Muscle layer of duodenum (tissue), 2 donors: ENCODE measurements at regions not wholly inside any gene's neighbourhood (a gene's known extent, or its start where the extent isn't known, plus 50 kb on each side); places are given as distances from the start of the nearest gene placed in this dataset.

Experiments
- H3K27ac ChIP-seq: one replicate; pipeline ENCODE4 v1.7.0; 2013; ENCODE audit warnings: mild to moderate bottlenecking, low read length
- H3K27me3 ChIP-seq: one replicate; pipeline ENCODE4 v1.7.0; 2013; ENCODE audit warnings: low read depth, mild to moderate bottlenecking, control low read depth, low read length
- H3K36me3 ChIP-seq, 2 donors: one replicate each; pipeline ENCODE4 v1.7.0; 2013; ENCODE audit warnings: low read length in 2 of 2, control low read depth in 1 of 2, mild to moderate bottlenecking in 1 of 2; ENCODE audit not compliant: insufficient read depth in 2 of 2, control insufficient read depth in 1 of 2
- H3K4me1 ChIP-seq, 2 donors: one replicate each; pipeline ENCODE4 v1.7.0; 2013; ENCODE audit warnings: low read length in 2 of 2, mild to moderate bottlenecking in 2 of 2, control low read depth in 1 of 2, moderate library complexity in 1 of 2; ENCODE audit not compliant: insufficient read depth in 2 of 2, control insufficient read depth in 1 of 2
- H3K4me3 ChIP-seq, 2 donors: one replicate each; pipeline ENCODE4 v1.7.0; 2013; ENCODE audit warnings: low read length in 2 of 2, low read depth in 1 of 2, mild to moderate bottlenecking in 1 of 2
- H3K9me3 ChIP-seq, 2 donors: one replicate each; pipeline ENCODE4 v1.7.0; 2013; ENCODE audit warnings: low read length in 2 of 2, control low read depth in 1 of 2, mild to moderate bottlenecking in 1 of 2; ENCODE audit not compliant: control insufficient read depth in 1 of 2
- donor health status: healthy.

DNA sequence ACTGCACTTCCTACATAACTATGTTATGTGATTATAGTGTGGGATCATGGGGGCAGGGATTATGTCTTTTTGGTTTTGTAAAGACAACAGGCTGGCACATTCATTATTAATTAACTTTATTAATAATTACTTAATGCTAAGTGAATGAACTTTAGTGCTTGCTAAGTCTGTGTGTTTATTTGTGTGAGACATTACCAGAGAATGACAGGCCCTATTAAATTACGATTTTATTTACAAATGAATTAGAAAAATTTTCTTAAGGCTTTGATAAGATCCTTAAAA is 100.9 kb downstream of the CD83 start:
- Histone ChIP-seq H3K4me1 (no peaks in the 10 kb centered on the region), H3K9me3 (no peaks in the 10 kb centered on the region), H3K27me3 (no peaks in the 10 kb centered on the region), H3K36me3 (no peaks in the 10 kb centered on the region), H3K27ac (no peak overlapping the region), H3K4me3 (no peak overlapping the region)

DNA sequence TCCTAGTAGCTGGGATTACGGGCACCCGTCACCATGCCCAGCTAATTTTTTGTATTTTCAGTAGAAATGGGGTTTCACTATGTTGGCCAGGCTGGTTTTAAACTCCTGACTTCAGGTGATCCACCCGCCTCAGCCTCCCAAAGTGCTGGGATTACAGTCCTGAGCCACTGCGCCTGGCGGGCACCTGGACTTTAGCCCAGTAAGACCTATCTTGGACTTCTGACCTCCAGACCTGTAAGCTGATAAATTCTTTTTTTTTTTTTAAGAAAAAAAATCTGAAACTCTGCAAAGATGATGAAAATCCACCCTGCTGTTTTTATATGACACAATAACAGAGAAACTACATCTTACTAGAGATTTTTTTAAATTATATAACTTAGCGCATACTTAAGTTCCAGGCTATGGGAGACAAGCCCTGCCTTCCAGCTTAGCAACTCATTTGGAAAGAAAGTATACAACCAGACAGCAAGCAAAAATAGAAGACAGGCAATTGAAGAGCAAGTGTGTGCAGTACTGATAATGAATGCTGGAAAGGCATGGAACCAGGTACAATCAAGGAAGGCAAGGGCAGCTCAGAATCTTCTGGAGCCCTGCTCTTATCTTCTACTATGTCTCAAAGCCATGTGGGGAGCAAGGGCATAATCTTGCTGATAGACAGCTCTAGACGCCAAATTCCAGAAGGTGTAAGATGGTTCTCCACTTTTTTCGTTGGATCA is 104.2 kb downstream of the CD83 start:
- no peaks in the 10 kb centered on the region for H3K4me1 ChIP-seq
- no peak overlapping the region for H3K27ac ChIP-seq
- no peaks in the 10 kb centered on the region for H3K9me3 ChIP-seq
- no peak overlapping the region for H3K4me3 ChIP-seq
- H3K27me3 ChIP-seq, result no peaks in the 10 kb centered on the region
- no peaks in the 10 kb centered on the region for H3K36me3 ChIP-seq

DNA sequence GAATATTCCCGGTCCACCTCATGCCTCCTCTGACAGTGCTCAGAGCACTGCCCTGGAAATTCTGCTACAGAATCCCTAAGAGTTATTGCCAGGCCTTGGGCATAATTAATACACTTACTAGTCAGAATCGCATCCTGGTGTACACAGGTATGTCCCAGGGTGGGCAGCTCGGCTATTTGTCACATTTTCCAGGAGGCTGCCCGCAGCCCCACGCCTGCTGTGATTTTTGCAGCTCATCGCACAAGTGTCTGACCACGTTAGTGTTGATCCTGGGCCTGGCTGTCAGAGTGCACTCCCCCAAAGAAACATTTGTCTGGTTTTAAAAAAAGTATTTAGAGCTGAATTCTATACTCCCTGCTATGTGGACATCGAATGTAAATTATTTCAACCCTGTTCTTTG is 105.4 kb downstream of the CD83 start:
- Histone ChIP-seq H3K27me3 (no peaks in the 10 kb centered on the region), H3K4me3 (no peak overlapping the region), H3K36me3 (no peaks in the 10 kb centered on the region), H3K4me1 (no peaks in the 10 kb centered on the region), H3K27ac (no peak overlapping the region), H3K9me3 (no peaks in the 10 kb centered on the region)

DNA sequence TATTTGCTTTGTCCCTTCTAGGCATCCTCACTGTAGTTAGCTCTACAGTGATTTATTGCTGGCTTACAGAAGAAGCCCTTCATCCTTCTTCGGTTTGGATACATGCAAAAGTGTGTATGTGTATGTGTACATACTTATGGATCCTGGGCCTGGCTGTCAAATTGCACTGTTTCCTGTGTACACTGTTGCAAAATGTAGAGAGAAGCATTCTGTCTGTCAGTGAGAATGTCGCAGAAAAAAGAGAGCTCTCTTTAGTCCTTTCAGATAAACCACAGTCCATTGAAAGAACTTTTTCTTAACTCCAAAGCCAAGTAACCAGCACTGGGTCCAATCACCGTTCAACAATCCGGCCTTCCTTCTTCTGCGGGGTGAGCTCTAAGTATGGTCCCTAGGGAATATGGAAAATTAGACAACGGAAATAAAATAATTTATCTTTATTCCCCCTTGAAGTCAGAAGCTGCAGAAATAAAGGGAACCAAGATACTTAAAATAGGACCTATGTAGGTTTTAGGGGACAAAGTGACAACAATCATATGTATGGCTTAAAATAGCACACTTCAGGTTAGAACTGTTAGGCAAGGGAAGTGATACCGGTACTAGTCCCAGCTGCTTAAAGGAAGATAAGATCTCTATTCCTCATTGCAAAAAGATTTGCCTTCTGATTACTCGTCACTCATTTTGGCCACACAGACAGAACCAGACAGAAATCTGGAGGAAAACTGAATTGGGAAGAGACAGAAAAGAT is 107.0 kb downstream of the CD83 start:
- no peaks in the 10 kb centered on the region for H3K36me3 ChIP-seq
- H3K4me1 ChIP-seq, result no peaks in the 10 kb centered on the region
- H3K4me3 ChIP-seq, result no peak overlapping the region
- H3K27me3 ChIP-seq, result no peaks in the 10 kb centered on the region
- no peak overlapping the region for H3K27ac ChIP-seq
- H3K9me3 ChIP-seq, result no peaks in the 10 kb centered on the region

DNA sequence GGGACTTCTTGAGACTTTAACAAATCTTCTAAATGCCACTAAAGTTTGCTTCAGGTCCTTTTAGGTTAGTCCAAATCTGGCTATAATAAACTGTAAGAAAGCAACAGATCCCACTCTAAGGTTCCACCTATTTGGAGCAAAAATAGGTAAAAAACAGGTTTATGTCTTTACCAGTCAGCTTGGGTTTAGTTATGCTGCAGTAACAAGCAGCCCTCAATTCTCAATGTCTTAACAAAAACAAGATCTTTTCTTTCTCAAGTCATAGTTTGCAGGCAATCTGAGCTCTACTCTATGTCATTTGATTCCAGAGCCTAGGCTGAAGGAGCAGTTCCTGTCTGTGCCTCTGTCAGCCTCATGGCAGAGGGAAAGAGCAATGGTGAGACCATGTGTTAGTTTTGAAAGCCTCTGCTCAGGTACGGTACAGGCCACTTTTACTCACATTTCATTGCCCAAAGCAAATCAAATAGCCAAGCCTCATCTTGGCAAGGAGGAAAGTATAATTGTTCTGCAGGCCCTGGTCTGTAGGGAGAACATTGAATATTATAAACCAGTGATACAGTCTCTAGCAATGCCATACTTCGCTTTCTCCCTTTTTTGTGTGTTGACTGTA is 108.6 kb downstream of the CD83 start:
- Histone ChIP-seq H3K27me3 (no peaks in the 10 kb centered on the region), H3K4me3 (no peak overlapping the region), H3K36me3 (no peaks in the 10 kb centered on the region), H3K4me1 (peaks cover 0 to 5% of the 10 kb centered on the region in 2 donors), H3K27ac (no peak overlapping the region), H3K9me3 (no peaks in the 10 kb centered on the region)

DNA sequence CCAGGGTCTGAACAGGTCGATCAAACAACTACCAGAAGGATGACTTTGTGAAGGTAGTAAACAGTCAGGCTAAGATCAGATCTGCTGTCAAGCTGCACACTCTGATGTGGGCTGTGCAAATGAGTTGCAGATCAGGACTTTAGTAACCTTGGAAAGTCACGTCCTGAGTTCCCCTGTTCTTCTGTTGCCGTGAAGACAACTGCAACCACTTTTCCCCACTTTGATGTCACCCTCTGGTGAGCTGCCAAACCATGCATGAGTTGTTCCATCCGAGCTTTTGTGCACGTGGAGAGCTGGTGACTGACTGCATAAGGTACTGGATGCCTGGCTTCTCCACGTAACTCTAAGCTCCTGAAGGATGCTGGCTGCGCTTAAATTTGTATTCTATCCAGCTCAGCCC is 111.0 kb downstream of the CD83 start:
- H3K9me3 ChIP-seq, result no peaks in the 10 kb centered on the region
- H3K4me3 ChIP-seq, result no peak overlapping the region
- no peak overlapping the region for H3K27ac ChIP-seq
- peaks cover 0 to 8% of the 10 kb centered on the region in 2 donors for H3K4me1 ChIP-seq
- no peaks in the 10 kb centered on the region for H3K27me3 ChIP-seq
- H3K36me3 ChIP-seq, result no peaks in the 10 kb centered on the region

DNA sequence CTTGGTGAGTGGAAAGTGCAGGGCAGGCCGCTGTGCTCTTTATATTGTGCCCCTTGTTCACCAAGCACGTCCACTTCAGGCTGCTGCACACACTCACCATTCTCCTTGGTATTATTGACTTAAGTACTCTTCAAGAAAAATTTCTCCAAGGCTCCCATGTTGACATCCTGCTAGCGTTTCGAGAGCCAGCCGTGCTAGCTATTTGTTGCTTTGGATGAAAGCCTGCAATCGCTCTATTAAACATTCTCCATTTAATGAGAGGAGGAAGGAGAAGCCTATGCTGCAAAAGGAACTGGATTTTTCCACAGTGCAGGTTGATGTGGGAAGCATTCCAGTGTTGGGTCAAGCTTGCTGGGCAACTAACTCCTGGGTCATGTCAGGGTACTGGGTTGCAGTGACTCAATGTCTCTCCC is 113.5 kb downstream of the CD83 start:
- Histone ChIP-seq H3K27ac (no peak overlapping the region), H3K9me3 (no peaks in the 10 kb centered on the region), H3K36me3 (no peaks in the 10 kb centered on the region), H3K27me3 (no peaks in the 10 kb centered on the region), H3K4me1 (peaks cover 0 to 8% of the 10 kb centered on the region in 2 donors), H3K4me3 (no peak overlapping the region)

DNA sequence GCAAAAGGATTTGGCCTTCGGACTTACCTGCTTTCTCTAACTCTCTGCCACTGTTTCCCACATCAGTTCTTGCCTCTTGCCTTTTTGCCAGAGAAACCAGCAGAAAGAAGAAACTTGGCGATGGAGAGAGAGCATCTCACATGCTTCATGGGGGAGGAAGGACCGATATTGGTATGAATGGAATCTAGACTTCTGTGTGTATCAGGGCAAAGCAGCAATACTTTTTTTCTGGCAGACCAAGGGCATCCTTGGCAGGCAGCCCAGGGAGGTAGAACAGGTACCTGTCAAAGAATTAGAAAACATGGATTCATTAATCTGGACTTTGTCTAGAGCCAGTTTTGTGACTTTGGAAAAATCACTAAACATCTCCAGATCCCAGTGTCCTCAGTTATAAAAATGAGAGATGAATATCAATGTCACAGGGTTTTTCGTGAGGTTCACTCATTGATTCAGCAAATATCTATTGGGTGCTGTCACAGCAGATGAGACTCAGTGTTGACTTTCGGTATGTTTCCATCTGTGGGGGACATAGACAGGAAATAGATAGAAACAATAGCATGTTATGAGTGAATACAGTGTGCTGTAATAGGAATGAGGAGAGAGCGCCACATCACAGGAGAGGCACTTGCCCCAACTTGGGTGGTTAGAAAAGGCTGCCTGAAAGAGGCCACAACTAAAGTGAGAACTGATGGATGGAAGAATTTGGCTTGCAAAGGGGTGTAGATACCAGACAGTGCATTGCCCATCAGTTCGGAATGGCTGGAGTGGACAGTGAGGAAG is 114.1 kb downstream of the CD83 start:
- H3K9me3 ChIP-seq, result no peaks in the 10 kb centered on the region
- peaks cover 0 to 8% of the 10 kb centered on the region in 2 donors for H3K4me1 ChIP-seq
- no peaks in the 10 kb centered on the region for H3K36me3 ChIP-seq
- H3K27me3 ChIP-seq, result no peaks in the 10 kb centered on the region
- H3K4me3 ChIP-seq, result no peak overlapping the region
- H3K27ac ChIP-seq, result no peak overlapping the region

DNA sequence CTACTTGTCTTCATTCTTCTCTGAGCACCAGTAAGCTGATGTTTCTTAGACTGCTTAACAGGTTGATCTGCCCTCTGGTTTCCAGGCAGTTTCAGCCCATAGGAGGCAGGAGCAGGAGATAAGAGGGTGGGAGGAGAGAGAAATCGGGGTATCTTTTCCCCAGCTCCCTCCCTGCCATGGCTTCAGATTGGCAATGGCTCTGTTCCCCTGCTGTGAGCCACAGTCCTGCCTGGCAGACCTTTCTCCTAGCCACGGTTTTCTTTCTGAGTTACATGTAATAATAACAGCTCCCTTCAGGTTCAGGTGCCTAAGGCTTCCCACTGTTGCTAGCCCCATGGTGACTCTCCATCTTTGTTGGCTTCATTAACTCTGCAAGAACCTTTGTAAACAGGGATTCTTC is 115.3 kb downstream of the CD83 start:
- Histone ChIP-seq H3K4me3 (no peak overlapping the region), H3K27ac (no peak overlapping the region), H3K9me3 (no peaks in the 10 kb centered on the region)

DNA sequence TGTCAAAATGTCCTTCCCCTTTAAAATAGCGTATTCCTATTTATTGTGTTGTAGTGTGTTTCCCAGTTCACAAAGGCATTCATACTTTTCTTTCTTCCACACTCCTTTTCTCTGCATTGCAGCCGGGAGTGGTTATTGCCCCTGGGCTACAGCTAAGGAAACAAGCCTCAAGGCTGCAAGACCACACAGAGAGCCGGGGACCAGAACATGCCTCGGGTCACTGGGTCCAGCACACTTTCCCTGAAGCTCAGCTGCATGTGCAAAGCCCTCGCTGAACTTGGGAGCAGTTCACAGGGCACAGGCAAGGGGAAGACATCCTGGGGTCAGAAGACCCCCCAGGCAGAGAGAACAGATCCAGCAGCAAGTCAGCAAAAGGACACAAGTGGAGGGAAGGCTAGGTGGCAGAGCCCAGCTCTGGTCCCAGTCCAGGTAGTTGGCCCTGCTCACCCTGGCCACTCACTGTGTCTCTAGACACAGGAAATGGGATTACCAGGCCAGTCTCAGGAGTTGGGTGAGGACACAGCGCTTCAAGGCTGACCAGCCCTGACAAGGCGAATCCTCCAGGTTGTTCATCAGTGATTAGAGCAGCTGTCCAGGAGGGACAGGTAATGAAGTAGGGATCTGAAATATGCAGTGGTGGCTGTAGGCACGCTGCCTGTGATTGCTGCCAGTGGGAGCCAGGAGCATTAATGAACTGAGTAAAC is 118.2 kb downstream of the CD83 start:
- Histone ChIP-seq H3K9me3 (no peaks in the 10 kb centered on the region), H3K4me1 (peaks cover 0 to 6% of the 10 kb centered on the region in 2 donors), H3K36me3 (no peaks in the 10 kb centered on the region), H3K4me3 (no peak overlapping the region), H3K27me3 (no peaks in the 10 kb centered on the region), H3K27ac (no peak overlapping the region)

More for the DNA sequence above, 115.3 kb downstream of the CD83 start:
- Histone ChIP-seq H3K36me3 (no peaks in the 10 kb centered on the region), H3K4me1 (peaks cover 0 to 8% of the 10 kb centered on the region in 2 donors), H3K27me3 (no peaks in the 10 kb centered on the region)

DNA sequence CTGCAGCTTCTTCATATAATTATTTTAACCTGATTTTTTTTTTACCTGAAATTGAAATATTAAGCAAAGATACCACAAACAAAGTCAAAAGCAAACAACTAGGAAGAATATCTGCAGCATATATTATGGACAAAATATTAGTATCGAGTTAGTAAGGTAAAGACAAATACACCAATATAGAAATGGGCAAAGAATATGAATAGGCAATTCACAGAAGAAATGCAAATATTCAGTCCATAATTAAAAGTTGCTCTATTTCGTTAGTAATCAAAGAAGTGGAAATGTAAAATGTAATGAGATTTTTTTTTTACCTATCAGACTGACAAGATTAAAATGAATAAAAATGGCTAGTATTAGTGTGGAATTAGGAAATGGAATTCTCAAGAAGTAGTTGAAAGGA is 121.5 kb downstream of the CD83 start:
- Histone ChIP-seq H3K27ac (no peak overlapping the region), H3K4me3 (no peak overlapping the region), H3K27me3 (no peaks in the 10 kb centered on the region), H3K36me3 (no peaks in the 10 kb centered on the region), H3K4me1 (no peaks in the 10 kb centered on the region), H3K9me3 (no peaks in the 10 kb centered on the region)
